H1 (cell line): ENCODE measurements at regions not wholly inside any gene's neighbourhood (a gene's known extent, or its start where the extent isn't known, plus 50 kb on each side); places are given as distances from the start of the nearest gene placed in this dataset.

Experiments used
- CTCF ChIA-PET: fragments of 300-600 bp; sonication (Branson Sonifier 250); formaldehyde crosslinking; loops from one replicate; lab custom pipeline; 2021; ENCODE audit not compliant: partially characterized antibody; lab: Charles Lee
- POLR2A ChIA-PET: fragments of 300-600 bp; sonication (Branson Sonifier 250); formaldehyde crosslinking; loops from one replicate; lab custom pipeline; 2021; ENCODE audit warnings: inconsistent platforms; ENCODE audit not compliant: partially characterized antibody; lab: Charles Lee
- DNase-seq, 2 experiments: peaks; one replicate each; pipeline versions ENCODE4 v3.0.0 to v3.0.0-alpha.2; 2010 to 2022; ENCODE audit warnings: low spot score in 2 of 2, low read depth in 1 of 2, mixed read lengths in 1 of 2
- FAIRE-seq: peaks from 2 replicates; lab custom pipeline; 2011; peaks lifted over from hg19 to GRCh38; lab: Jason Lieb, UNC
- H2AFZ ChIP-seq: 2 replicates; pipeline ENCODE4 v1.8.1; 2012; ENCODE audit warnings: low read length, inconsistent platforms
- H2AK5ac ChIP-seq: 2 replicates; pipeline ENCODE4 v1.6.1; 2013; ENCODE audit warnings: low read depth, low read length
- H2BK120ac ChIP-seq: replicated peaks from 2 replicates; pipeline ENCODE3; 2013; ENCODE audit warnings: low read depth, low read length, inconsistent platforms
- H2BK12ac ChIP-seq: 2 replicates; pipeline ENCODE4 v1.6.1; 2013; ENCODE audit warnings: low read depth, low read length
- H2BK15ac ChIP-seq: 2 replicates; pipeline ENCODE4 v1.6.1; 2013; ENCODE audit warnings: low read length
- H2BK20ac ChIP-seq: 2 replicates; pipeline ENCODE4 v1.6.1; 2013; ENCODE audit warnings: low read length
- H2BK5ac ChIP-seq: 2 replicates; pipeline ENCODE4 v1.6.1; 2013; ENCODE audit warnings: low read depth, low read length
- H3K14ac ChIP-seq: 2 replicates; pipeline ENCODE4 v1.6.1; 2013; ENCODE audit warnings: inconsistent platforms; ENCODE audit not compliant: insufficient read length
- H3K18ac ChIP-seq: 2 replicates; pipeline ENCODE4 v1.6.1; 2013; ENCODE audit warnings: low read length; ENCODE audit errors: extremely low read depth
- H3K23ac ChIP-seq: 2 replicates; pipeline ENCODE4 v1.6.1; 2013; ENCODE audit warnings: inconsistent platforms; ENCODE audit not compliant: insufficient read length
- H3K23me2 ChIP-seq: 2 replicates; pipeline ENCODE4 v1.6.1; 2013; ENCODE audit warnings: low read depth, low read length
- H3K27ac ChIP-seq: 2 replicates; pipeline ENCODE4 v1.6.1; 2011; ENCODE audit warnings: low read depth, low read length, inconsistent platforms
- H3K27me3 ChIP-seq, 4 experiments: replicated peaks in 1 of 4; 1 replicate in 1 of 4; 2 replicates in 3 of 4; pipeline versions ENCODE4 v1.6.1 to v1.8.1; 2011 to 2013; ENCODE audit warnings: low read length in 3 of 4, mild to moderate bottlenecking in 3 of 4, inconsistent platforms in 2 of 4, mixed read lengths in 2 of 4, moderate library complexity in 1 of 4; ENCODE audit not compliant: control insufficient read depth in 3 of 4, insufficient read depth in 3 of 4; ENCODE audit errors: extremely low read depth in 1 of 4
- H3K36me3 ChIP-seq, 4 experiments: 2 replicates each; pipeline versions ENCODE4 v1.6.1 to v1.8.1; 2011 to 2013; ENCODE audit warnings: mild to moderate bottlenecking in 4 of 4, low read length in 3 of 4, moderate library complexity in 2 of 4, control low read depth in 1 of 4, inconsistent platforms in 1 of 4; ENCODE audit not compliant: insufficient read depth in 4 of 4, control insufficient read depth in 2 of 4
- H3K4ac ChIP-seq: replicated peaks from 2 replicates; pipeline ENCODE3; 2013; ENCODE audit warnings: low read length, low read depth, mixed read lengths, inconsistent platforms; ENCODE audit not compliant: insufficient read length
- H3K4me1 ChIP-seq, 4 experiments: replicated peaks in 1 of 4; 1 replicate in 1 of 4; 2 replicates in 3 of 4; pipeline versions ENCODE4 v1.6.1 to v1.8.1; 2011 to 2013; ENCODE audit warnings: low read length in 3 of 4, inconsistent platforms in 2 of 4, mixed read lengths in 1 of 4; ENCODE audit not compliant: insufficient read depth in 4 of 4, control insufficient read depth in 3 of 4
- H3K4me2 ChIP-seq, 2 experiments: 2 replicates each; pipeline versions ENCODE4 v1.6.1 to v1.8.1; 2011 to 2013; ENCODE audit warnings: low read depth in 2 of 2, low read length in 2 of 2, control low read depth in 1 of 2, inconsistent platforms in 1 of 2, mild to moderate bottlenecking in 1 of 2; ENCODE audit not compliant: insufficient read depth in 1 of 2
- H3K4me3 ChIP-seq, 4 experiments: fragments of 200-600, 300-600 bp in 1 of 4; sonication (generic), shearing (Covaris generic), sonication (Bioruptor Twin) in 1 of 4; 2 replicates each; pipeline versions ENCODE4 v1.5.1 to v1.8.1; 2011 to 2016; ENCODE audit warnings: low read length in 4 of 4, low read depth in 3 of 4, control low read depth in 2 of 4, inconsistent platforms in 2 of 4, mild to moderate bottlenecking in 2 of 4, mixed read lengths in 1 of 4, moderate library complexity in 1 of 4; ENCODE audit not compliant: insufficient read depth in 2 of 4; ENCODE audit errors: extremely low read depth in 1 of 4
- H3K56ac ChIP-seq: replicated peaks from 2 replicates; pipeline ENCODE3; 2013; ENCODE audit warnings: low read depth, mild to moderate bottlenecking, mixed read lengths, low read length, inconsistent platforms; ENCODE audit not compliant: insufficient read length
- H3K79me1 ChIP-seq: 2 replicates; pipeline ENCODE4 v1.6.1; 2013; ENCODE audit warnings: low read depth, low read length, control low read depth
- H3K79me2 ChIP-seq, 2 experiments: 2 replicates each; pipeline versions ENCODE4 v1.6.1 to v1.8.1; 2012 to 2013; ENCODE audit warnings: low read length in 2 of 2, mild to moderate bottlenecking in 2 of 2, inconsistent platforms in 1 of 2; ENCODE audit not compliant: insufficient read depth in 2 of 2, control insufficient read depth in 1 of 2
- H3K9ac ChIP-seq, 4 experiments: replicated peaks in 1 of 4; 1 replicate in 1 of 4; 2 replicates in 3 of 4; pipeline versions ENCODE4 v1.6.1 to v1.8.1; 2011 to 2013; ENCODE audit warnings: low read depth in 3 of 4, low read length in 3 of 4, control low read depth in 2 of 4, mild to moderate bottlenecking in 2 of 4, moderate library complexity in 2 of 4, inconsistent platforms in 1 of 4; ENCODE audit errors: extremely low read depth in 1 of 4
- H3K9me3 ChIP-seq, 2 experiments: 2 replicates each; pipeline versions ENCODE4 v1.6.1 to v1.8.1; 2012 to 2013; ENCODE audit warnings: mild to moderate bottlenecking in 2 of 2, moderate library complexity in 2 of 2, control low read depth in 1 of 2, inconsistent platforms in 1 of 2, low read depth in 1 of 2, low read length in 1 of 2, mixed read lengths in 1 of 2; ENCODE audit not compliant: insufficient read depth in 2 of 2
- H4K20me1 ChIP-seq, 2 experiments: replicated peaks in 1 of 2; 2 replicates each; pipeline versions ENCODE3 to v1.8.1; 2011 to 2013; ENCODE audit warnings: inconsistent platforms in 2 of 2, low read length in 2 of 2, mild to moderate bottlenecking in 1 of 2; ENCODE audit not compliant: insufficient read depth in 2 of 2, control insufficient read depth in 1 of 2
- H4K5ac ChIP-seq: 2 replicates; pipeline ENCODE4 v1.6.1; 2013; ENCODE audit warnings: low read length, low read depth, mixed read lengths, inconsistent platforms; ENCODE audit not compliant: insufficient read length
- H4K8ac ChIP-seq: 2 replicates; pipeline ENCODE4 v1.8.0; 2013; ENCODE audit warnings: mild to moderate bottlenecking, moderate library complexity, low read length, inconsistent platforms; ENCODE audit not compliant: insufficient read depth; ENCODE audit errors: extremely low read depth
- H4K91ac ChIP-seq: replicated peaks from 2 replicates; pipeline ENCODE3; 2013; ENCODE audit warnings: low read length, mixed read lengths, inconsistent platforms; ENCODE audit not compliant: insufficient read length
- BCL11A ChIP-seq, 2 experiments: IDR thresholded peaks; one replicate each; pipeline ENCODE4 v1.6.1; 2011; ENCODE audit warnings: low read depth in 2 of 2, low read length in 2 of 2, mild to moderate bottlenecking in 2 of 2
- CBX8 ChIP-seq: fragments of 300-800, 300-1000 bp; sonication (generic); IDR thresholded peaks from 2 replicates; pipeline ENCODE4 v1.7.1; 2016; ENCODE audit warnings: low read depth, low read length, borderline replicate concordance
- CHD1 ChIP-seq: IDR thresholded peaks from 2 replicates; pipeline ENCODE4 v1.6.1; 2012; ENCODE audit warnings: low read depth, low read length, improper control_type of control experiment
- EZH2 ChIP-seq: fragments of 200-600 bp; sonication (generic); IDR thresholded peaks from 2 replicates; pipeline ENCODE4 v1.7.1; 2012; ENCODE audit warnings: low read depth, mild to moderate bottlenecking, moderate library complexity, low read length, inconsistent platforms; ENCODE audit not compliant: severe bottlenecking
- MAX ChIP-seq: IDR thresholded peaks from 2 replicates; pipeline ENCODE4 v1.6.1; 2012; ENCODE audit warnings: inconsistent platforms
- POU5F1 ChIP-seq: IDR thresholded peaks from 2 replicates; pipeline ENCODE4 v1.6.1; 2011; ENCODE audit warnings: low read depth, mild to moderate bottlenecking, low read length, moderate library complexity
- RXRA ChIP-seq: IDR thresholded peaks from 2 replicates; pipeline ENCODE4 v1.6.1; 2011; ENCODE audit warnings: low read depth, mild to moderate bottlenecking, low read length, moderate library complexity; ENCODE audit not compliant: insufficient read depth
- SIN3A ChIP-seq, 2 experiments: IDR thresholded peaks in 1 of 2; conservative IDR thresholded peaks in 1 of 2; 2 replicates each; pipeline ENCODE4 v1.6.1; 2011 to 2012; ENCODE audit warnings: low read length in 2 of 2, improper control_type of control experiment in 1 of 2, low read depth in 1 of 2, mild to moderate bottlenecking in 1 of 2
- TEAD4 ChIP-seq: IDR thresholded peaks from 2 replicates; pipeline ENCODE4 v1.6.1; 2012; ENCODE audit warnings: low read depth, low read length, inconsistent platforms, mixed read lengths
- WGBS, 2 experiments: shearing (Covaris generic) in 1 of 2; methylation state at CpG; one replicate each; pipeline versions ENCODE4 v1.1.6 to v1.1.7; 2013 to 2015; ENCODE audit warnings: low lambda C conversion rate in 2 of 2, mixed read lengths in 2 of 2, inconsistent platforms in 1 of 2, low coverage in 1 of 2, missing lambda C conversion rate in 1 of 2; ENCODE audit not compliant: insufficient replicate concordance in 2 of 2, insufficient coverage in 1 of 2, insufficient read length in 1 of 2; ENCODE audit errors: extremely low coverage in 1 of 2, missing lambda C conversion rate in 1 of 2; 5-methylcytosine and 5-hydroxymethylcytosine counted together

DNA sequence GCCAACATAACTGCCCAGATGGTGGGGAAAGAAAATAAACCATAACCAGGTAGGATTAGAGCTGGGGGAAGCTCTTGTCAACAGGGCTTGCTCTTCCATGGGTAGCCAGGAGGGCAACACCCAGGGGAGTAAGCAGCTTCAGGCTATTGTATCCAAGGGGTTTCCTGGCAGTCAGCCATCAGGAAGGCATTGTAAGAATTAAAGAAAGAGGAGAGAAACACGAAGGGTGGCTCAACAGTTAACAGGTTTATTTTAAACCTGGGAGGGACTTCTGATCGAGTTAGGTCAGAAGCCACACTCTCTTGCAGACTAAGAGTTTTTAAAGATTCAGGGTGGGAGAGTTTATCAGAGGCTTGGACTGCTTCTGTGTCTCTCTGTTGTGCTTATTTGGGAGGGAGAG is 114.2 kb downstream of the QRSL1 start:
- DNase-seq = no peak
- Histone ChIP-seq H3K23me2 (no peaks in the 10 kb centered on the region), H3K4me1 (peaks cover 0 to 8% (median 4%) of the 10 kb centered on the region in 4 experiments; a peak in 5 of 7 replicates), H3K14ac (no peak overlapping the region), H2BK15ac (no peak overlapping the region), H3K27ac (no peak overlapping the region), H2BK12ac (no peak overlapping the region), H4K8ac (no peak overlapping the region), H3K4me2 (no peak overlapping the region), H2BK5ac (no peak overlapping the region), H3K4me3 (no peak overlapping the region), H3K9me3 (peaks cover 13 to 17% of the 10 kb centered on the region in 2 experiments), H2AFZ (no peak overlapping the region), H2AK5ac (no peak overlapping the region), H4K20me1 (no peaks in the 10 kb centered on the region), H4K91ac (no peak overlapping the region), H3K27me3 (no peaks in the 10 kb centered on the region), H3K56ac (no peak overlapping the region), H3K36me3 (no peaks in the 10 kb centered on the region; a peak in 1 of 8 replicates), H3K79me1 (no peaks in the 10 kb centered on the region), H2BK120ac (no peak overlapping the region), H3K9ac (no peak overlapping the region), H3K79me2 (no peaks in the 10 kb centered on the region), H3K23ac (no peak overlapping the region), H2BK20ac (no peak overlapping the region), H3K18ac (no peak overlapping the region), H3K4ac (no peak overlapping the region), H4K5ac (no peak overlapping the region)
- ChIA-PET POLR2A (no interaction called here), CTCF (interaction anchor here (2.4 kb wide), 1 partner anchor 11 kb away, joined by 5 read pairs; no protein-coding TSS in a partner anchor)
- TF ChIP-seq CHD1 (no peak), POU5F1 (no peak), RXRA (no peak), CBX8 (no peak), SIN3A (conservative IDR thresholded peaks at IDR 0.05 in 1 of 2, IDR thresholded peaks at IDR 0.05 in 1 of 2; ENCODE audit: low read depth in 1 of 2, low read length in 2 of 2) (no peak), MAX (no peak), TEAD4 (no peak), EZH2 (no peak), BCL11A (IDR thresholded peaks at IDR 0.05; ENCODE audit: low read depth in 2 of 2, low read length in 2 of 2) (no peak)
- no peak for FAIRE-seq
- WGBS, 2 experiments = 90% methylated on average over 2 of the region's 2 CpGs; no CpG with 5 or more reads in 1 of the 2 experiments
